Psoas muscle (tissue), 7 donors: ENCODE measurements at regions not wholly inside any gene's neighbourhood (a gene's known extent, or its start where the extent isn't known, plus 50 kb on each side); places are given as distances from the start of the nearest gene placed in this dataset.

Experiments
- ATAC-seq, 4 donors: fragments of 200-7000 bp; cut with Tn5 transposase; one replicate each; pipeline ENCODE4 v1.9.1; 2020; ENCODE audit warnings: moderate library complexity in 3 of 4, mild to moderate bottlenecking in 2 of 4
- DNase-seq, 2 donors: peaks; one replicate each; pipeline ENCODE4 v3.0.0-alpha.2; 2020
- H3K27ac ChIP-seq: fragments of 200-600 bp; one replicate; pipeline ENCODE4 v1.8.0; 2022
- H3K27me3 ChIP-seq, 3 donors: fragments of 200-600 bp in 1 of 3; one replicate each; pipeline versions ENCODE4 v1.6.1 to v1.8.0; 2013 to 2022; ENCODE audit warnings: low read length in 2 of 3, mild to moderate bottlenecking in 2 of 3, moderate library complexity in 1 of 3; ENCODE audit not compliant: insufficient read depth in 3 of 3
- H3K36me3 ChIP-seq, 2 donors: fragments of 200-600 bp in 1 of 2; one replicate each; pipeline versions ENCODE4 v1.6.1 to v1.8.0; 2013 to 2022; ENCODE audit warnings: low read depth in 1 of 2, mild to moderate bottlenecking in 1 of 2, moderate library complexity in 1 of 2; ENCODE audit not compliant: insufficient read depth in 1 of 2
- H3K4me1 ChIP-seq: fragments of 200-600 bp; one replicate; pipeline ENCODE4 v1.8.0; 2022
- H3K4me3 ChIP-seq: fragments of 200-600 bp; one replicate; pipeline ENCODE4 v1.8.0; 2022; ENCODE audit warnings: mild to moderate bottlenecking
- H3K9me3 ChIP-seq: fragments of 200-600 bp; one replicate; pipeline ENCODE4 v1.8.0; 2022
- WGBS, 3 donors: extraction: QIAGEN DNeasy Blood & Tissue Kit; methylation state at CpG; one replicate each; pipeline versions ENCODE4 v1.1.6 to v1.1.7; 2013; 5-methylcytosine and 5-hydroxymethylcytosine counted together
- intact Hi-C, 2 donors: fragments of 100-400 bp; cut with DNase I; formaldehyde crosslinking; loops; one replicate each; pipeline versions ENCODE4 v1.11.0 to v1.14.2; 2022
- TF ChIP-seq, protein P1 (sequence below): fragments of 200-600 bp; IDR thresholded peaks from one replicate; pipeline ENCODE4 v1.8.0; 2022; ENCODE audit warnings: antibody characterized with exemption
- donor health status: healthy with polysubstance abuse.
- donor health status: DM: no; HTN: no; CAD: no; lungs with moderate emphysema.
- donor health status: Bipolar disorder and iron deficiency.
- donor health status: healthy.
- donor health status: DM: yes; HTN: yes; CAD: no.
- donor health status: DM: no; HTN: no; CAD: no.
- donor health status: DM: yes; HTN: yes; CAD: no.

DNA sequence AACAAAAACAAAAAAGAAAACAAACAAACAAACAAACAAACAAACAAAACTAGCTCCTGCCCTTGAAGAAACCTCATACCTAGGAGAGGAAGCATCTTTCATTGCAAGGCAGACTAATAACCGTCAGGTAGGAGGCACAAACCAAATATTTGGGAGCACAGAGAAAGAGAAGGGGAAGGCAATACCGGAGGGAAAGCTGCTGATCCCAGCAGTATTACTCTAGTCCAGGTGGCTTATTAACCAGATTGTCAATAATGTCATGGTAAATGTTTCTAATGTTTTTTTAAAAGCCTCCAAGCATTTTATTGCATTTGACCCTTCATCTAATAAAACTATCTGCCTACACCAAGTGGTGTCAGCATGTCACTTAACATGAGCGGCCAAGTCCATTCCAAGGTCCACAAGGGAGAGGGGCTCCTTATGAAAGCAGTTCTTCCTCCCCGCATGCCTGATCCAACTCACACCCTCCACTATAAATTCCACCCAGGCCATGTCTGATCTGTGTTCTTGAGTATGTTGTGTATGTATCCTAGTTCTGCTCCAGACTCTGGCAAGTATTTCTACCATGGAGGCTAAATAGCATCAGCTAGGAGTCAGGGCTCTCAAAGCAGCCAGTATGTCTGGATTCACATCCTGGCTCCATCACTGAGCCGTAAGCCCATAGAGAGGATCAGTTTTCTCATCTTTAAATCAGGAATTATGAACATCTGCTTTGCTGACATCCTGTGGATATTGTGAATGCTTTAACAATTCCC lies 208.1 kb upstream of the TENM4 start:
- Histone ChIP-seq H3K36me3 (no peaks in the 10 kb centered on the region), H3K9me3 (no peaks in the 10 kb centered on the region), H3K4me1 (no peaks in the 10 kb centered on the region), H3K27me3 (no peaks in the 10 kb centered on the region), H3K4me3 (no peak overlapping the region), H3K27ac (no peak overlapping the region)
- ATAC-seq (no peak), DNase-seq (no peak)
- TF ChIP-seq, protein P1, sequence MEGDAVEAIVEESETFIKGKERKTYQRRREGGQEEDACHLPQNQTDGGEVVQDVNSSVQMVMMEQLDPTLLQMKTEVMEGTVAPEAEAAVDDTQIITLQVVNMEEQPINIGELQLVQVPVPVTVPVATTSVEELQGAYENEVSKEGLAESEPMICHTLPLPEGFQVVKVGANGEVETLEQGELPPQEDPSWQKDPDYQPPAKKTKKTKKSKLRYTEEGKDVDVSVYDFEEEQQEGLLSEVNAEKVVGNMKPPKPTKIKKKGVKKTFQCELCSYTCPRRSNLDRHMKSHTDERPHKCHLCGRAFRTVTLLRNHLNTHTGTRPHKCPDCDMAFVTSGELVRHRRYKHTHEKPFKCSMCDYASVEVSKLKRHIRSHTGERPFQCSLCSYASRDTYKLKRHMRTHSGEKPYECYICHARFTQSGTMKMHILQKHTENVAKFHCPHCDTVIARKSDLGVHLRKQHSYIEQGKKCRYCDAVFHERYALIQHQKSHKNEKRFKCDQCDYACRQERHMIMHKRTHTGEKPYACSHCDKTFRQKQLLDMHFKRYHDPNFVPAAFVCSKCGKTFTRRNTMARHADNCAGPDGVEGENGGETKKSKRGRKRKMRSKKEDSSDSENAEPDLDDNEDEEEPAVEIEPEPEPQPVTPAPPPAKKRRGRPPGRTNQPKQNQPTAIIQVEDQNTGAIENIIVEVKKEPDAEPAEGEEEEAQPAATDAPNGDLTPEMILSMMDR = no peak
- 42 to 43% (median 43%) methylated on average over 5 of the region's 5 CpGs for WGBS, 3 donors
- intact Hi-C loops = no loop called here

DNA sequence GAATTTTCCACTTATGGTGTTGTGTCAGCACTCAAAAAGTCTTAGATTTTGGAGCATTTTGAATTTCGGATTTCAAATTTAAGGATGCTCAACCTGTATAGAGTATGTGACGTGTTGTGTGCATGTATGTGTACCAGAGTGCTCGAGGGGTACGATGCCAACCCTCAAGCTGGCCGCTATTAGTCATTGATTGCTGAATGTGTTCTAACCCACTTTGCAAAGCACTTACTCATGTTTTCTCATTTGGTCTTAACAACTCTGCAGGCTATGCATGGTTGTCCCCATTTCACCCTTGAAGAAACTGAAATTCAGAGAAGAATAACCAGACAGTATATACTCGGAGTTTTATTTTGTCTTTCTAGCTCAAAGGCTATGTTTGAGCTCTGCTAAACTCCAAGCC lies 196.4 kb upstream of the TENM4 start:
- H3K9me3 ChIP-seq = no peaks in the 10 kb centered on the region
- H3K4me3 ChIP-seq = no peak overlapping the region
- 86 to 87% (median 86%) methylated on average over 6 of the region's 6 CpGs for WGBS, 3 donors
- no peak for DNase-seq
- ATAC-seq = no peak
- H3K27ac ChIP-seq = no peak overlapping the region
- intact Hi-C loops = no loop called here
- H3K36me3 ChIP-seq = no peaks in the 10 kb centered on the region
- no peaks in the 10 kb centered on the region for H3K27me3 ChIP-seq
- H3K4me1 ChIP-seq = no peaks in the 10 kb centered on the region
- TF ChIP-seq, protein P1 = no peak

DNA sequence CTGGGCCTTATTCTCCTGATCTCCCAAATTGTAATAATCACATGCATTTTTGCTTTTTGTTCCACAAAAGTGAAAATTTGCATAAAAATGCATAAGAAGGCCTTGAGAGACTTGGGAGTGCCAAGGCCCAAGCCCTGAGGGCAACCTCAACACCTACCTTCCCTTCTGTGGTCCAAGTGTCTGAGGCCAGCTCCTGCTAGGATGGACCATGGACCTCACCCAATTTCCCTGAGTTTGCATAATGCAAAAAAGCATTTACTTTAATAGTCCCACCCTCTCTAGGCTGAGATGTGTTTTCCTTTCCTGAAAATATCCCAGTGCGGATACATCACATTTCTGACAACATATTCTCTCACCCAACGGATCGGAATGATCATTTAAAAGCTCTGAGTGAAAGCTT lies 194.1 kb upstream of the TENM4 start:
- TF ChIP-seq, protein P1 = no peak
- no peaks in the 10 kb centered on the region for H3K36me3 ChIP-seq
- H3K4me1 ChIP-seq = no peaks in the 10 kb centered on the region
- 94 to 96% (median 95%) methylated on average over 3 of the region's 3 CpGs for WGBS, 3 donors
- no peak overlapping the region for H3K27ac ChIP-seq
- no peak overlapping the region for H3K4me3 ChIP-seq
- no peak for ATAC-seq
- no peak for DNase-seq
- H3K9me3 ChIP-seq = no peaks in the 10 kb centered on the region
- no peaks in the 10 kb centered on the region for H3K27me3 ChIP-seq
- intact Hi-C loops = no loop called here

DNA sequence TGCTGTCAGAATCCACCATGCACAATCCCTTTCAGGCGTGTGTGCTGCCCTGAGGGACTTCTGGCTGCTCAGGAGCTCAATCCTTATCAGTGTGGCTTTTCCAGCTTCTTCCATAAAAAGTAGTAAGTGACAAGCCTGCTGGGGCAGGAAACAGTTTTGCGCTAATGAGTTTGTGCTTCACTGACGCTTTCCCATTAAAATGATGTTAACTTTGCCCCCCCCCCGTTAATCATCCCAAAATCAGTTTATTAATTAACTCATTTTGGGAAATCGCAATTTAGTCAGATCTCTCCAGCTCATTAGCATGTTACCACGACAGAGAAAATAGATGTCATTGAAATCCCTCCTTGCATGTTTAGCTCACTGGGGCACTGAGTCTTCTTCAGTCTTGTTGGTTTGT lies 186.5 kb upstream of the TENM4 start:
- no peak for DNase-seq
- Histone ChIP-seq H3K4me1 (no peaks in the 10 kb centered on the region), H3K36me3 (no peaks in the 10 kb centered on the region), H3K9me3 (no peaks in the 10 kb centered on the region), H3K27ac (no peak overlapping the region), H3K4me3 (no peak overlapping the region), H3K27me3 (no peaks in the 10 kb centered on the region)
- ATAC-seq = no peak
- TF ChIP-seq, protein P1 = no peak
- intact Hi-C loops = no loop called here
- WGBS, 3 donors = 70 to 76% (median 73%) methylated on average over 6 of the region's 6 CpGs
